ENCODE measurements at regions not wholly inside any gene's neighbourhood (a gene's known extent, or its start where the extent isn't known, plus 50 kb on each side); places are given as distances from the start of the nearest gene placed in this dataset.

- TF ChIP-seq POLR2A (IDR thresholded peaks at IDR 0.05) (no peak), POLR2AphosphoS5 (IDR thresholded peaks at IDR 0.05) (no peak)
- TF ChIP-seq, protein P1, sequence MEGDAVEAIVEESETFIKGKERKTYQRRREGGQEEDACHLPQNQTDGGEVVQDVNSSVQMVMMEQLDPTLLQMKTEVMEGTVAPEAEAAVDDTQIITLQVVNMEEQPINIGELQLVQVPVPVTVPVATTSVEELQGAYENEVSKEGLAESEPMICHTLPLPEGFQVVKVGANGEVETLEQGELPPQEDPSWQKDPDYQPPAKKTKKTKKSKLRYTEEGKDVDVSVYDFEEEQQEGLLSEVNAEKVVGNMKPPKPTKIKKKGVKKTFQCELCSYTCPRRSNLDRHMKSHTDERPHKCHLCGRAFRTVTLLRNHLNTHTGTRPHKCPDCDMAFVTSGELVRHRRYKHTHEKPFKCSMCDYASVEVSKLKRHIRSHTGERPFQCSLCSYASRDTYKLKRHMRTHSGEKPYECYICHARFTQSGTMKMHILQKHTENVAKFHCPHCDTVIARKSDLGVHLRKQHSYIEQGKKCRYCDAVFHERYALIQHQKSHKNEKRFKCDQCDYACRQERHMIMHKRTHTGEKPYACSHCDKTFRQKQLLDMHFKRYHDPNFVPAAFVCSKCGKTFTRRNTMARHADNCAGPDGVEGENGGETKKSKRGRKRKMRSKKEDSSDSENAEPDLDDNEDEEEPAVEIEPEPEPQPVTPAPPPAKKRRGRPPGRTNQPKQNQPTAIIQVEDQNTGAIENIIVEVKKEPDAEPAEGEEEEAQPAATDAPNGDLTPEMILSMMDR (IDR thresholded peaks at IDR 0.05): no peak
These were observed 126.2 kb upstream of the VRK2 start for GRCh38 chr2:57920342-57920939.
